GM13977 (cell line): ENCODE measurements at regions not wholly inside any gene's neighbourhood (a gene's known extent, or its start where the extent isn't known, plus 50 kb on each side); places are given as distances from the start of the nearest gene placed in this dataset.

Experiments
- DNase-seq: peaks from one replicate; pipeline ENCODE4 v3.0.0; 2012; ENCODE audit warnings: low spot score
- in situ Hi-C: fragments of 300-500 bp; cut with MboI; formaldehyde crosslinking; loops from one replicate; pipeline ENCODE4 v1.12.0; 2022; ENCODE audit warnings: low sequenced_read_pairs, low pct_unique_long_range_greater_than_20kb, mixed read lengths, inconsistent platforms; ENCODE audit not compliant: unreplicated experiment
- TF ChIP-seq, protein P1 (sequence below): IDR thresholded peaks from 2 replicates; pipeline ENCODE4 v1.5.1; 2012; ENCODE audit warnings: mild to moderate bottlenecking, control low read depth; ENCODE audit not compliant: insufficient read depth; ENCODE audit errors: extremely low read depth, missing control alignments

DNA sequence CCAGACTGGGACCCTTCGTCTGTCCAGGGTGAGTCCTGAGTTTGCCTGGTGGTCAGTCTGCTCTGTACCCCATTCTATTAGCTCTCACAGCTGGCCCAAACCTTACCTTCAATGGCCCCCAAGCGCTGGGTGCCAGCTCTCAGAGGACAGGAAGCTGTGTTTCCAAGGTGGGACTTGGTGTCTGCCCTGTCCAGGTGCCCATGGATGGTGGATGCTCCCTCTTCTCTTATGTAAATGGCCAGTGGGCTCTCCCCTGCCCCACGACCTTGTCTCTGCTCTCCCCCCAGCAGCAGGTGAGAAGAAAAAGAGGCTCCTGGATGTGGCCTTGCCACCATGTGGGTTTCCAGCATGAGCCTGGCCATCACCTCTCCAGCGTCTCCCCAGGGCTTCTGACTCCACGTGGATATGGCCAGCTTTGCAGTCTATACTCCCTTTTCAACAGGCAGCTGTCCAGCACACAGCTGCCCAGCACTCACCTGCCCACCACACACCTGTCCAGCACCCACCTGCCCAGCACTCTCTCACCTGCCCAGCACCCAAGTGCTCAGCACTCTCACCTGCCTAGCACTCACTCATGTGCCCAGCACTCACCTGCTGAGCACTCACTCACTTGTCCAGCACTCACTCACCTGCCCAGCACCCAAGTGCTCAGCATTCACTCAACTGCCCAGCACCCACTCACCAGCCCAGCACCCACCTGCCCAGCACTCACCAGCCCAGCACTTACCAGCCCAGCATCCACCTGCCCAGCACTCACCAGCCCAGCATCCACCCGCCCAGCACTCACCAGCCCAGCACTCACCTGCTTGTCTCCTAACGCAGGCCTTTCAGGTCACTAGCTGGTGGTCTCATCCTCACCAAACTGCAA, 136.2 kb upstream of the IRX2 start:
- TF ChIP-seq, protein P1, sequence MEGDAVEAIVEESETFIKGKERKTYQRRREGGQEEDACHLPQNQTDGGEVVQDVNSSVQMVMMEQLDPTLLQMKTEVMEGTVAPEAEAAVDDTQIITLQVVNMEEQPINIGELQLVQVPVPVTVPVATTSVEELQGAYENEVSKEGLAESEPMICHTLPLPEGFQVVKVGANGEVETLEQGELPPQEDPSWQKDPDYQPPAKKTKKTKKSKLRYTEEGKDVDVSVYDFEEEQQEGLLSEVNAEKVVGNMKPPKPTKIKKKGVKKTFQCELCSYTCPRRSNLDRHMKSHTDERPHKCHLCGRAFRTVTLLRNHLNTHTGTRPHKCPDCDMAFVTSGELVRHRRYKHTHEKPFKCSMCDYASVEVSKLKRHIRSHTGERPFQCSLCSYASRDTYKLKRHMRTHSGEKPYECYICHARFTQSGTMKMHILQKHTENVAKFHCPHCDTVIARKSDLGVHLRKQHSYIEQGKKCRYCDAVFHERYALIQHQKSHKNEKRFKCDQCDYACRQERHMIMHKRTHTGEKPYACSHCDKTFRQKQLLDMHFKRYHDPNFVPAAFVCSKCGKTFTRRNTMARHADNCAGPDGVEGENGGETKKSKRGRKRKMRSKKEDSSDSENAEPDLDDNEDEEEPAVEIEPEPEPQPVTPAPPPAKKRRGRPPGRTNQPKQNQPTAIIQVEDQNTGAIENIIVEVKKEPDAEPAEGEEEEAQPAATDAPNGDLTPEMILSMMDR, result no peak
- in situ Hi-C loops, result no loop called here
- no peak for DNase-seq

DNA sequence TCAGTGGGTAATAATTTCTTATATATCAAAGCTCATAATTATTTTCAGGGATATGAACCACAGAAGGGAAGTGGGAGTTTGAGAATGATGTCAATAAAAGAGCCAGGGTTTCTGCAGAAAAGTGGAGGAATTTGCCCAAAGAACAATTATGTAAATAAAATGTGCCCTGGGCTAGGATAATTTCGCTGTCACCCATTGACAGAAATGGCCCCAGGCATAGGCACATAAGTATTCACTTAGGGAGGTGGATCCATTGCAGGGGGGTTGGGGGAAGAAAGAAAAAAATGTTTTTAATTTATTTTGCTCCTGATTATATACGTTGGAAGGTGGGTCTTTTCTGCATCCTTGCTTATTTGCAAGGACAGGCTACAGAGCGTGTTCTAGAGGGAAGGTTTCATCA, 135.1 kb upstream of the IRX2 start:
- DNase-seq, result no peak
- TF ChIP-seq, protein P1, result no peak
- in situ Hi-C loops, result no loop called here

DNA sequence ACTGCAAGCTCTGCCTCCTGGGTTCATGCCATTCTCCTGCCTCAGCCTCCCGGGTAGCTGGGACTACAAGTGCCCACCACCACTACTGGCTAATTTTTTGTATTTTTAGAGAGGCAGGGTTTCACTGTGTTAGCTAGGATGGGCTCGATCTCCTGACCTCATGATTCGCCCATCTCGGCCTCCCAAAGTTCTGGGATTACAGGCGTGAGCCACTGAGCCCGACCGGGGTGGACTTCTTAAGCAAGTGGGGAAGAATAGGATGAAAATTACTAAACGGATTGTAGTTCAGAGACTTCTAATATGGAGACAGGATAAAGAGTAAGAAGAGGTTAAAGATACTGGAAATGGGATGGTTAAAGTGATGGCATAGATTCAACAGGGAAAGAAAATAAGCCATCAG, 132.3 kb upstream of the IRX2 start:
- DNase-seq, result no peak
- in situ Hi-C loops, result no loop called here
- TF ChIP-seq, protein P1, result no peak

DNA sequence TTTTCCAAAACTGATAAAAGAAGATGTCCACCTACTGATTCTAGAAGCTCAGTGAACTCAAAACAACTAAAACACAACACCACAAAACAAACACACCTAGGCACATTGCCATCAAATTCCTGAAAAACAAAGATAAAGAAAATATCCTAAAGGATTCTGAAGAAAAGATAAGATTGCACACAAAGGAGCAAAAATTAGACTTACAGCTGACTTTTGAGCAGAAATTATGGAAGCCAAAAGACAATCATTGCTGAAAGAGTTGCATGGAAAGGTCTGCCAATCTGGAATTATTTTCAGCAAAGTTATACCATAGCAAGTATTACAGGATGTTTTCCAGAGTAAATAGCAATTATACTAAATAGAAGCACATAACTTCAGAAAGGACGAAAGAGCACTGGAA, 128.2 kb upstream of the IRX2 start:
- DNase-seq, result no peak
- in situ Hi-C loops, result no loop called here
- TF ChIP-seq, protein P1, result no peak

DNA sequence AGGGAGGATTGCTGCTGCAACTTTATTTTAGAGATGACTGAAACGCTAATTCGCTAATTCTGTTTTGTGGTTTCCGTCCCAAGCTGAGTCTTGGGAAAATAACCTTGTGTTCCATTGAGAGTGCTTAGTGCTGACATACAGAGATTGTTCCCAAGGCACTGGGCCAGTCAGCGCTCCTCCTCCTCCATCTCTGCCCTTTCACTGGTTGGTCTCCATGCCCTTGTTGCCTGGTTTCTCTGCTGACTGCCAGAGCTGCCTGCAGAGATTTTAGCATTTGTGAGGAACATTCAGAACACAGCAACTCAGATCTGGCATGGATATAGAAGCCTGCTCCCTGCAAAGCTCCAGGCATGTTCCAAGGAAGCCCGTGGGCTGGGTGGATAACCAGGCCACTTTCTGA, 126.0 kb upstream of the IRX2 start:
- in situ Hi-C loops, result no loop called here
- DNase-seq, result no peak
- TF ChIP-seq, protein P1, result no peak

DNA sequence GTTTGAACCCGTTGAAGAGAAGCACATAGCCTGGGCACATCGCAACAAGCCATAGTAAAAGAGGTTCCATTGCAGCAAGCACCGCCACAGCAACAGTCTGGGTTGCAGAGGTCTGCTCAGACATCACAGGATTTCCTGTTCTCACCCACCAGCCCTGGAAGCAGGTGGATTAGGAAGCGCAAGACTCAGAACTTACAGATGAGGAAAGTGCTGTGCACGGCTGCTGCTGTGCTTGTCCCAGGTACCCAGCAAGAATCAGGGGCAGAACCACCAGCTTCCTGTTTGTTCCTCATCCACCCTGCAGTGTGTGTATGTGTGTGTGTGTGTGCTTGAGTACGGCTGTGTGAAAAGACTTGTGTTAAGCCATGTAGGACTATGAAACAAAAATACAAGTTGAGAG, 124.7 kb upstream of the IRX2 start:
- TF ChIP-seq, protein P1, result no peak
- in situ Hi-C loops, result no loop called here
- DNase-seq, result no peak
